Astrocyte (in vitro differentiated cells and primary cell): ENCODE measurements at regions not wholly inside any gene's neighbourhood (a gene's known extent, or its start where the extent isn't known, plus 50 kb on each side); places are given as distances from the start of the nearest gene placed in this dataset.

ENCODE experiments used
- EZH2 ChIP-seq: IDR thresholded peaks from 2 replicates; pipeline ENCODE4 v1.6.1; 2012; ENCODE audit warnings: mild to moderate bottlenecking, low read length, inconsistent platforms; ENCODE audit not compliant: insufficient read depth
- TF ChIP-seq, protein P1 (sequence below): IDR thresholded peaks from 2 replicates; pipeline ENCODE4 v1.5.1; 2011; ENCODE audit warnings: low read depth, mild to moderate bottlenecking, inconsistent platforms, low read length, moderate library complexity; ENCODE audit not compliant: insufficient read depth

DNA sequence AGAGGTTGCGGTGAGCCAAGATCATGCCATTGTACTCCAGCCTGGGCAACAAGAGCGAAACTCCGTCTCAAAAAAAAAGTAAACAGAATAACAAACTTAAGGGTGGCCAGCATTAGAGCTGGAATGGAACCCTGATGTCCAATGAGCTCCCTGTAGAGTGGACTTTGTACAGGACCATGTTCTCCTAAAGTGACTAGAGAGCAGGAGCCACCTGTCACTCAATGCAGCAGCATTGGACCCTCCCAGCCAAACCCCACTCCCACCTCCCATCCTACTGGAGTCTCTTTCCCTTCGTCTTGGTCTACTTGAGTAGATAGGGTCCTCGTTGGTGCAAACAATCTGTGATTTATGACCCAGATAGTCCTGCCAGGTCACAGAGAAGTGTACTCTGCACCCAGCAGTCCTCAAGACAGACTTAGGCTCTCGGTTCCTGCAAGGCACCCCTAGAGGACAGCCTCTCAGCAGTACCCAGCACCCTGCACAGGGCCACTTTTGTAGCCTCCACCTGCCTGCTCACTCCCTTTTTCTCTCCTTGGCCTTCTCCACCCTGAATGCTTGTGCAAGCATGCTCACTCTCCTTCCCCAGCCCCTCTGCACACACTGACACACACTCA, 69.2 kb upstream of the ZNF281 start:
- TF ChIP-seq, protein P1, sequence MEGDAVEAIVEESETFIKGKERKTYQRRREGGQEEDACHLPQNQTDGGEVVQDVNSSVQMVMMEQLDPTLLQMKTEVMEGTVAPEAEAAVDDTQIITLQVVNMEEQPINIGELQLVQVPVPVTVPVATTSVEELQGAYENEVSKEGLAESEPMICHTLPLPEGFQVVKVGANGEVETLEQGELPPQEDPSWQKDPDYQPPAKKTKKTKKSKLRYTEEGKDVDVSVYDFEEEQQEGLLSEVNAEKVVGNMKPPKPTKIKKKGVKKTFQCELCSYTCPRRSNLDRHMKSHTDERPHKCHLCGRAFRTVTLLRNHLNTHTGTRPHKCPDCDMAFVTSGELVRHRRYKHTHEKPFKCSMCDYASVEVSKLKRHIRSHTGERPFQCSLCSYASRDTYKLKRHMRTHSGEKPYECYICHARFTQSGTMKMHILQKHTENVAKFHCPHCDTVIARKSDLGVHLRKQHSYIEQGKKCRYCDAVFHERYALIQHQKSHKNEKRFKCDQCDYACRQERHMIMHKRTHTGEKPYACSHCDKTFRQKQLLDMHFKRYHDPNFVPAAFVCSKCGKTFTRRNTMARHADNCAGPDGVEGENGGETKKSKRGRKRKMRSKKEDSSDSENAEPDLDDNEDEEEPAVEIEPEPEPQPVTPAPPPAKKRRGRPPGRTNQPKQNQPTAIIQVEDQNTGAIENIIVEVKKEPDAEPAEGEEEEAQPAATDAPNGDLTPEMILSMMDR = no peak
- no peak for TF ChIP-seq EZH2
